ENCODE measurements at regions not wholly inside any gene's neighbourhood (a gene's known extent, or its start where the extent isn't known, plus 50 kb on each side); places are given as distances from the start of the nearest gene placed in this dataset.

DNA sequence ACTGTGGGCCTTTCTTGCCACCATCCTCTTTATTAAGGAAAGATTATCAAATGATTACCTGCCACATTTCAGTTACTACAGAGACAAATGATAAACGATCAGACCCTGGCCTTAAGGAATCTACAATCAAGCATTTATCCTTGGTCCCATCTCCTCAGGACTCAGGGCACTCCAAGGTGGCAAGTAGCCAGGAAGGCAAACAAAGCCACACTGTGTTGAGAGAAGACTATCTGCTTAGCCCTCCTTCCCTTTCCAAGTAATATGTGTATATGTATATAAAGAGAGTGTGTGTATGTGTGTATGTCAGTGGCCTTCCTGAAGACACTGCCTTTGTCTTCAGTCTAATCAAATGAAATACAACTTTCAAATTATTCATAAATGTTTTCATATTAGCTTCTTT is 490.1 kb upstream of the ATP11B start:
- Histone ChIP-seq H3K4me1 (ENCODE audit: control insufficient read depth, insufficient read depth, low read depth, low read length) (no peaks in the 10 kb centered on the region), H3K4ac (ENCODE audit: low read depth in 1 of 2, low read length in 2 of 2) (no peak overlapping the region), H3K27ac (ENCODE audit: low read length, poor library complexity, severe bottlenecking) (no peak overlapping the region), H3K23ac (ENCODE audit: low read length in 2 of 2) (no peak overlapping the region), H3K18ac (ENCODE audit: low read depth in 1 of 2, low read length in 2 of 2) (no peak overlapping the region), H3K36me3 (ENCODE audit: control insufficient read depth in 1 of 2, insufficient read depth in 2 of 2, low read depth in 1 of 2, low read length in 2 of 2) (no peaks in the 10 kb centered on the region), H2BK5ac (ENCODE audit: low read depth, low read length, poor library complexity, severe bottlenecking) (no peak overlapping the region), H2AFZ (ENCODE audit: low read depth, low read length) (no peak overlapping the region), H3K9me3 (ENCODE audit: control insufficient read depth, low read length) (no peaks in the 10 kb centered on the region), H2BK15ac (ENCODE audit: low read depth, poor library complexity, severe bottlenecking) (no peak overlapping the region), H2AK5ac (ENCODE audit: low read length, severe bottlenecking) (no peak overlapping the region), H3K9ac (ENCODE audit: low read length) (no peak overlapping the region), H4K8ac (ENCODE audit: low read length) (no peak overlapping the region), H3K4me2 (ENCODE audit: low read length, poor library complexity, severe bottlenecking) (no peak overlapping the region), H2BK120ac (ENCODE audit: low read depth, low read length) (no peak overlapping the region), H2BK12ac (ENCODE audit: low read length in 2 of 2) (no peak overlapping the region), H3K79me1 (replicated peaks; ENCODE audit: low read length, poor library complexity, severe bottlenecking) (no peaks in the 10 kb centered on the region), H4K91ac (ENCODE audit: low read length) (no peak overlapping the region), H3K14ac (ENCODE audit: low read length in 2 of 2) (no peak overlapping the region), H3K27me3 (ENCODE audit: control insufficient read depth in 1 of 2, insufficient read depth in 1 of 2, low read length in 2 of 2) (no peaks in the 10 kb centered on the region), H3K4me3 (ENCODE audit: insufficient read depth in 1 of 2, low read depth in 1 of 2, low read length in 2 of 2) (no peak overlapping the region)
- DNase-seq, result no peak
- 72% methylated on average over 1 of the region's 1 CpG for WGBS

DNA sequence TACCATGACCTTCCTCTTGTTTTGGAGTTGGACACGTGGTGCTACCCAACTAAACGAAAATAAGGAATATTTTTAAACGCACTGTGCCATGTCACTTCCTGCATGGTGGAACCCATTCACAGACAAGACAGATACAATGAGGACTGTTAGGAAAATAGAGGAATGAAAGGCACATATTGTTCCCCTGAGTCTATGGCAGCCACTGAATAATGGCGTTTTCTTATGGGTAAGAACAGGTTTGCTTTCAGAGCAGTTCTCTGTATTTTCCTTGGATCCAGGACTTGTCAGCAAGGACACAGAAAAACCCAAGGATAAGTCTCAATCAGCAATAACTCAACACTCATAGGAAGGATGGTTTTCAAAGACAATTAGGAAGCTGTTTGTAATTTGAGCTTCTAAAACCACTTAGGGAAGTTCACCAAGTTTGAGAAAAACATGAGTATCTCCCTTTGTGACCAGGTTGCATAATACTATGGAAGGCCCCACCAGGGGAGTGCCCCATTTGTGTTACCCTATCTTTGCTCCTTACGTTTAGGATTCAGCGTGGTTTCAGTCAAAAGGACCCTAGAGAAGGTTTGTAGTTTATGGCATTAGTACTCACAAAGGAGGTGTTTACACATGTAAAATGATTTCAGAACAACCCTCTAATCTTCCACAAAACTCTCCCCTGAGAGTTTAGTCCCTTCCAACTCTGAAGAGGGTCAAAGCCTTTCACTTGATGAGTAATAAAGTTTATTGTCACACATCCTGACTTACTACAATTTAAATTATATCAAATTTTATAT is 487.2 kb upstream of the ATP11B start:
- no peaks in the 10 kb centered on the region for H3K9me3 ChIP-seq (ENCODE audit: control insufficient read depth, low read length)
- no peak overlapping the region for H3K14ac ChIP-seq (ENCODE audit: low read length in 2 of 2)
- H2BK5ac ChIP-seq (ENCODE audit: low read depth, low read length, poor library complexity, severe bottlenecking), result no peak overlapping the region
- no peak overlapping the region for H2BK15ac ChIP-seq (ENCODE audit: low read depth, poor library complexity, severe bottlenecking)
- no peak overlapping the region for H4K91ac ChIP-seq (ENCODE audit: low read length)
- H3K4me2 ChIP-seq (ENCODE audit: low read length, poor library complexity, severe bottlenecking), result no peak overlapping the region
- H3K79me1 ChIP-seq (replicated peaks; ENCODE audit: low read length, poor library complexity, severe bottlenecking), result no peaks in the 10 kb centered on the region
- H3K4me1 ChIP-seq (ENCODE audit: control insufficient read depth, insufficient read depth, low read depth, low read length), result no peaks in the 10 kb centered on the region
- H3K4me3 ChIP-seq (ENCODE audit: insufficient read depth in 1 of 2, low read depth in 1 of 2, low read length in 2 of 2), result no peak overlapping the region
- 71% methylated on average over 4 of the region's 6 CpGs for WGBS
- no peaks in the 10 kb centered on the region for H3K36me3 ChIP-seq (ENCODE audit: control insufficient read depth in 1 of 2, insufficient read depth in 2 of 2, low read depth in 1 of 2, low read length in 2 of 2)
- no peak overlapping the region for H3K18ac ChIP-seq (ENCODE audit: low read depth in 1 of 2, low read length in 2 of 2)
- no peaks in the 10 kb centered on the region for H3K27me3 ChIP-seq (ENCODE audit: control insufficient read depth in 1 of 2, insufficient read depth in 1 of 2, low read length in 2 of 2)
- H4K8ac ChIP-seq (ENCODE audit: low read length), result no peak overlapping the region
- no peak overlapping the region for H3K9ac ChIP-seq (ENCODE audit: low read length)
- H2BK12ac ChIP-seq (ENCODE audit: low read length in 2 of 2), result no peak overlapping the region
- no peak overlapping the region for H2AK5ac ChIP-seq (ENCODE audit: low read length, severe bottlenecking)
- DNase-seq, result no peak
- H2AFZ ChIP-seq (ENCODE audit: low read depth, low read length), result no peak overlapping the region
- no peak overlapping the region for H2BK120ac ChIP-seq (ENCODE audit: low read depth, low read length)
- no peak overlapping the region for H3K27ac ChIP-seq (ENCODE audit: low read length, poor library complexity, severe bottlenecking)
- H3K4ac ChIP-seq (ENCODE audit: low read depth in 1 of 2, low read length in 2 of 2), result no peak overlapping the region
- H3K23ac ChIP-seq (ENCODE audit: low read length in 2 of 2), result no peak overlapping the region

DNA sequence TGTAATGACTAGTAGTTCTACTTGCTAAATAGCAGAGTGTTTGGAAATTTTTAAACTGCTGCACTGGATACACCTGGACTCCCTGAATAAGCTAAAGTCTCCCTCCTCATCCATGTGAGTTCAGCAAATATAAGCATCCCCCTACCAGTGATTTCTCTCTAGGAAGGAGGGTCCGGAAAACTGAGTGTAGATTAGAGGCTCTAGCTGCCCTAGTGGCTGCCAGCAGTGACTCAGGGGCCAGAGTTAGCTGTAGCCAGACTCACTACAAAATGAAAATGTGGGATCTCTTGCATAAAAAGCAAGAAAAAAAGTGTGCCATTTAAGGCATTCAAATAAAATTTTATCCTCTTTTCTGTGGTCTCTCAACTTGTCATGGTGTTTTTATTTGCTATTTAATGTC is 485.0 kb upstream of the ATP11B start:
- Histone ChIP-seq H3K79me1 (replicated peaks; ENCODE audit: low read length, poor library complexity, severe bottlenecking) (no peaks in the 10 kb centered on the region), H2AFZ (ENCODE audit: low read depth, low read length) (no peak overlapping the region), H4K8ac (ENCODE audit: low read length) (no peak overlapping the region), H3K4ac (ENCODE audit: low read depth in 1 of 2, low read length in 2 of 2) (no peak overlapping the region), H3K18ac (ENCODE audit: low read depth in 1 of 2, low read length in 2 of 2) (no peak overlapping the region), H3K23ac (ENCODE audit: low read length in 2 of 2) (no peak overlapping the region), H2BK5ac (ENCODE audit: low read depth, low read length, poor library complexity, severe bottlenecking) (no peak overlapping the region), H3K27ac (ENCODE audit: low read length, poor library complexity, severe bottlenecking) (no peak overlapping the region), H4K91ac (ENCODE audit: low read length) (no peak overlapping the region), H2BK120ac (ENCODE audit: low read depth, low read length) (no peak overlapping the region), H2AK5ac (ENCODE audit: low read length, severe bottlenecking) (no peak overlapping the region), H2BK15ac (ENCODE audit: low read depth, poor library complexity, severe bottlenecking) (no peak overlapping the region), H3K9ac (ENCODE audit: low read length) (no peak overlapping the region), H3K9me3 (ENCODE audit: control insufficient read depth, low read length) (peaks cover 6% of the 10 kb centered on the region), H3K27me3 (ENCODE audit: control insufficient read depth in 1 of 2, insufficient read depth in 1 of 2, low read length in 2 of 2) (no peaks in the 10 kb centered on the region), H3K36me3 (ENCODE audit: control insufficient read depth in 1 of 2, insufficient read depth in 2 of 2, low read depth in 1 of 2, low read length in 2 of 2) (no peaks in the 10 kb centered on the region), H3K4me3 (ENCODE audit: insufficient read depth in 1 of 2, low read depth in 1 of 2, low read length in 2 of 2) (no peak overlapping the region), H3K14ac (ENCODE audit: low read length in 2 of 2) (no peak overlapping the region), H3K4me1 (ENCODE audit: control insufficient read depth, insufficient read depth, low read depth, low read length) (no peaks in the 10 kb centered on the region), H2BK12ac (ENCODE audit: low read length in 2 of 2) (no peak overlapping the region), H3K4me2 (ENCODE audit: low read length, poor library complexity, severe bottlenecking) (no peak overlapping the region)
- WGBS, result 67% methylated on average over 1 of the region's 1 CpG
- DNase-seq, result no peak

DNA sequence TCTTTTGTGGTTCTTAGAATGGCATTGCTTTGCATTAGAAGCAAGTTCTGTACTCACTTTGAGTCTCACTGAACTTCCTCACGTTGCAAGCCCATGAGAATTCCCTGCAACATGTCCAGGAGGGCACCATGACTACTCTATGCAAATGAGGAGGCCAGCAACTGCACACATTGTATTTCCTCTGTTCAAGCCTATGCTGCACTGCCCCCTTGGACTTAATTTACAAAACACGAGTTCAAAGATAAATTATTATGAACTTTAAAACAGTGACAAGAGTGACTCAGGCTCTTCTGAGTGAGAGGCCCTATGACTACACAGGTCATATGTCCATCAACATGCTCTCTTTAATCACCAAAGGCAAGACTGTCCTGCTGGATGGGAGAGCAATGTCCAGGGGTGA is 484.2 kb upstream of the ATP11B start:
- H2BK120ac ChIP-seq (ENCODE audit: low read depth, low read length), result no peak overlapping the region
- no peak overlapping the region for H3K23ac ChIP-seq (ENCODE audit: low read length in 2 of 2)
- no peak overlapping the region for H2AFZ ChIP-seq (ENCODE audit: low read depth, low read length)
- no peak overlapping the region for H3K4me3 ChIP-seq (ENCODE audit: insufficient read depth in 1 of 2, low read depth in 1 of 2, low read length in 2 of 2)
- WGBS, result 15% methylated on average over 2 of the region's 2 CpGs
- H3K9me3 ChIP-seq (ENCODE audit: control insufficient read depth, low read length), result peaks cover 6% of the 10 kb centered on the region
- H2BK15ac ChIP-seq (ENCODE audit: low read depth, poor library complexity, severe bottlenecking), result no peak overlapping the region
- H3K4me1 ChIP-seq (ENCODE audit: control insufficient read depth, insufficient read depth, low read depth, low read length), result no peaks in the 10 kb centered on the region
- no peak overlapping the region for H3K4ac ChIP-seq (ENCODE audit: low read depth in 1 of 2, low read length in 2 of 2)
- H3K9ac ChIP-seq (ENCODE audit: low read length), result no peak overlapping the region
- no peak overlapping the region for H4K8ac ChIP-seq (ENCODE audit: low read length)
- H2BK5ac ChIP-seq (ENCODE audit: low read depth, low read length, poor library complexity, severe bottlenecking), result no peak overlapping the region
- no peak overlapping the region for H4K91ac ChIP-seq (ENCODE audit: low read length)
- no peak overlapping the region for H2BK12ac ChIP-seq (ENCODE audit: low read length in 2 of 2)
- H3K14ac ChIP-seq (ENCODE audit: low read length in 2 of 2), result no peak overlapping the region
- H3K27ac ChIP-seq (ENCODE audit: low read length, poor library complexity, severe bottlenecking), result no peak overlapping the region
- peak; percentile 1 for DNase-seq
- no peaks in the 10 kb centered on the region for H3K79me1 ChIP-seq (replicated peaks; ENCODE audit: low read length, poor library complexity, severe bottlenecking)
- H3K36me3 ChIP-seq (ENCODE audit: control insufficient read depth in 1 of 2, insufficient read depth in 2 of 2, low read depth in 1 of 2, low read length in 2 of 2), result no peaks in the 10 kb centered on the region
- H3K27me3 ChIP-seq (ENCODE audit: control insufficient read depth in 1 of 2, insufficient read depth in 1 of 2, low read length in 2 of 2), result no peaks in the 10 kb centered on the region
- H2AK5ac ChIP-seq (ENCODE audit: low read length, severe bottlenecking), result no peak overlapping the region
- H3K4me2 ChIP-seq (ENCODE audit: low read length, poor library complexity, severe bottlenecking), result no peak overlapping the region
- no peak overlapping the region for H3K18ac ChIP-seq (ENCODE audit: low read depth in 1 of 2, low read length in 2 of 2)
